ENCODE measurements at regions not wholly inside any gene's neighbourhood (a gene's known extent, or its start where the extent isn't known, plus 50 kb on each side); places are given as distances from the start of the nearest gene placed in this dataset.
"Not testable (repeated sequence)": the region's sequence is repeated elsewhere in the genome, so short reads cannot be mapped to it uniquely, and the experiment has no call there.

DNA sequence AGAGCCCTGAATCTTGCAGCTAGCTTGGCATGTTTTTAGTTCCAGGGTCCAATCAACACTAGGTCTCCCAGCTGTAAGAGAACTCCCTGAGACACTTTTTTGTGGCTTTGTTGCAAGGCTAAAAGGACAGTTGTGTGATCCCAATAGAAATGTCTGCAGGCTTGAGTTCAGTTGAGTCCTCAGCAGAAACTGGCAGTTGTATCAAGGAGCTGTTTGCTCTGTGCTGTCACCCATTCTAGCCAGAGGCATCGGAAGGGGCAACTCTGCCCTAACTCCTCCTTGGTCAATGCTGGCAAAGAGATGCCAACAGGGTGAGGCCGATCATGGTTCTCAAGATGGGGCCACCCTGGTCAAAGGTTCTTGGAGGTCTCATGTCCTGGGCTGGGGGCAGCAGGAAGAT is 224.1 kb downstream of the BUB3 start:
- DNase-seq (ENCODE audit: low read depth) = no peak

DNA sequence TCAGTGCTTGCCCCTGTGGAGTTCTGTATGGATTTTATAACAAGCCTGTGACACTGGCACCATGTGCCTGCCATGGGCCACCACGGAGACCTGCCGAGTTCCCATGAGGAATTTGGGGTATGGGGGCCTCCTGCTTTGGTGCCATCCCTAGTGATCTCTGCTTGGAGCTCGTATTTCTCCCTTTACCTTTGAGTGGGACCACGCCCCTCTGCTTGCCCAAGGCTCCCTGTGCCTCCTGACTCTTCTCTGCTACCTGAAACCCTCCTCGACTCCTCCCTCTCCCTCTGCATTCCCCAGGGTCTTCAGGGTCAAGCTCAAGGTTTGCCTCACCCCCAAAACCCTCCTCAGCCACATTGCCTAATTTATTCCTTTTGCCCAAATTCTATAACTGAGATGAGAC is 225.0 kb downstream of the BUB3 start:
- no peak for DNase-seq (ENCODE audit: low read depth)

DNA sequence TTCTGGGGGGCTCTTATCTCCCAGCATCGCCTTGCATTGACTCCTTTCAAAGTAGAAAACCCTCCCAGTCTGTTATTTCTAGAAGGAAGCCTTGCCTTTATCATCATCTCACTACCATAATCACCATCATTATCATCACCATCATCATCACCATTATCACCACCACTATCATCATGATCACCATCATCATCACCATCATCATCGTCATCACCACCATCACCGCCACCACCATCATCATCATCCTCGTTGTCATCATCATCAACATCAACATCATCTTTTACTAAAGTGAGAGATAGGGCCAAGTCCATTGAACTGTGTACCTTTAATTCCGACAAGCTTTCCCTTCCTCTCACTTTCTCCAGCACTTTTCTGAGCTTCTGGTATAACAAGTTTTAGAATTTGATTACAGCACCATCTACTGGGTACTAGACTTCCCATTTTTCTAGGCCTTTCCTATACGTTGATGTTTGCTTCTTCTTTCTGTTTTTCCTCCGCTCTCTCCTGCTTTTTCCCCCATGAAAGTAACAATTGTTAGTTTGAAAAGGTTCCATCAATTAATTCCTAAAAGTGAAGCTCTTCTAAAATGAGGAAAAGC is 226.4 kb downstream of the BUB3 start:
- no peak for DNase-seq (ENCODE audit: low read depth)

DNA sequence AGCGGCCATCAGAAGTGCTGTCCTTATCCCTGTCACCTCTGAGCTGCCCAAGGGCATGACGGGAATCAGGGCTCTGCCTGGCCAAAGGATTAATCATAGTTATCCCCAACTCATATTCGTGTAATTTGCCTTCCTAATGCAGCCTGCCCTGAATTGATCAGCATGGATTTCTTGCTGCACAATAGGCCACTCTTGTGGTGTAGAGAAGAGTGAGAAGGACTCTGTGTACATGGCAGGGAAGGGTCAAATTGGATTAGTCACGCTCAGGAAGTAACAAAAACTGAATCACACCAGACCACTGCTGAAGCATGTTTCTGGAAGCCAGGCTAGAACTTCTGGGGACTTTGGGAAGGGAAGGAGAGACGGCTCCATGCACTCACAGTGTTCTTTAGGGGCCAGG is 227.0 kb downstream of the BUB3 start:
- DNase-seq (ENCODE audit: low read depth) = no peak

DNA sequence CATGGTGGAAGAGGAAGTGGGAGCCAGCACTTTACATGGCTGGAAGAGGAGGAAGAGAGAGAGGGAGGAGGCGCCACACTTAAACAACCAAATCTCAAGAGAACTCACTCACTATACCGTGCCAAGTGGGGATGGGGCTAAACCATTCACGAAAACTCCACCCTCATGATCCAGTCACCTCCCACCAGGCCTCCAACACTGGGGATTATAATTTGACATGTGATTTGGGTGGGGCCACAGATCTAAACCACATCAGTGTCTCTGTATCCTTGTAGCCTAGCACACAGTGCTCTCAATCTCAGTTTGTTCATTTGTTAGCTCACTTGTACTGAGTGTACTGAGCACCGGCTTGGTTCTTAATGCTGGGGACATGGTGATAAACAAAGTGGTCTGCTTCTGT is 228.3 kb downstream of the BUB3 start:
- DNase-seq (ENCODE audit: low read depth) = no peak

DNA sequence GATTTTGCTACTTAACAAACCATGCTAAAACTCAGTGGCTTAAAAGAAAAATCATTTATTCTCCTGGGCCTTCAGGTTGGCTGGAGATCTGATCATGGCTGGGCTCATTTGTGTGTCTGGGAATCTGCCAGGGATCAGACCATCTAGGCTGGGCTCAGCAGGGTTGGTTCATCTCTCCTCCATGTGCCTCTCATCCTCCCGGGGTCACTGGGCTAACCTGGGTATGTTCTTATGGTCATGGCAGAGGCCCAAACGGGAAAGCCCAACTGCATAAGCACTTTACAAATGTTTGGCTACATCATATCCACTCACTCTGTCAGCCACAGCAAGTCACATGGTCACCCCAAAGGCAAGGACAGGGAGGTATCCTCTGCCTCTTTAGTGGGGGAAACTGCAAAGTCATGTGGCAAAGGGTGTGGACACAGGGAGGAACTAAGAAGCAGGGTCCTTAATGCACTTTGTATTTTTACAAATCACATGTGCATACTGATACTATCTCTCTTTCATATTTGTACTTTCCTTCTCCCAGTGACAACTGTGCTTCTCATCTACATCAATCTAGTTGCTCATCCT is 231.4 kb downstream of the BUB3 start:
- DNase-seq (ENCODE audit: low read depth) = no peak

DNA sequence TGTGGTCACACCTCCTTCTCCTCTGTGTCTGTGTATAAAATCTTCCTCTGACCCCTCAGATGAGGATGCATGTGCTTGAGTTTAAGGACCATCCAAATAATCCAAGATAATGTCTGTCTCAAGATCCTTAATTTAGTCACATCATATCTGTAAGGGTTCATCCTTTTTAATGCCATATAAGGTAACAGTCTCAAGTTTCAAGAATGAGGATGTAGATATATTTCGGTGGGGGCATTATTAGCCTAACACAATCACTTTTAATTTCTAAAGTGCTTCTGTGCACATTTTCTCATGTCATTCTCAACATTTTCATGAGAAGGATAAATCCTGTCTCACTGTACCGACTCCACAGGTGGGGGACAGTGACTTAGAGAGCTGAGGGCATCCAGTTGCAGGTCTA is 235.3 kb downstream of the BUB3 start:
- no peak for DNase-seq (ENCODE audit: low read depth)

DNA sequence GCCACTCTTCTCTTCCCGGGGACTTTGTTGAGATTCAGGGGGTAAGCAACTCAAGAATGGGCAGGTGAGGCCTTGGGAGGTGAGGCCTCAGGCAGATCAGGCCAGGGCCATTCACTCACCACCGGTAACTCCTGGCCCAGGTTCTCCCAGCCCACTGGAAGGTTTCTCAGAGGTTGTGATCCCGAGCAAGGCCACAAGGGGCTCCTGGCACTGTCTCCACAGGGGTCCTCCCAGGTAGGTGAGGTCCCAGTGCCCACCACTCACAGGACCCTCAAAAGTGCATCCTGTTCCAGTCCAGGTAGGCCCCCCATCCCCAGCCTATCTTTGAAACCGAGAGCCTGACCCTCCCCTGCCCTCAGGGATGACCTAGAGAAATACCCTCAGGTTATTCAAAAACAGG is 236.1 kb downstream of the BUB3 start:
- DNase-seq (ENCODE audit: low read depth) = no peak

DNA sequence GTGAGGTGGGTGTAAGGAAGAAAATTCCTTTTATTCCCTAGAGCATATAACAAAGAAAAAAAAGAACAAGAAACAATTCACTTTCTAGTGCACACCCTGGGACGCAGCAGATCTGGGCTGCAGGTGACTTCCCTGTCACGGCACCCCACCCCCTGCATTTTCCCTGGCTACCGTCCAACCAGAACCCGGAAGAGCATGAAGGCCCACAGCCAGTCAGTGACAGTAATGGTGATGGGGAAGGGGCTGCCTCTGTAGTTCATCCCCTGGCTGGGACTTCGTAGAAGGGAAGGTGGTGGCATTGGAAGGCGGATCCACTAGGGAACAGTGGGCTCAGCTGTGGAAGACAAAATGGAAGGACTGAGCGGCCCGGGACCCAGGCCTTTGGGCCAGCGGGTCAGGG is 236.7 kb downstream of the BUB3 start:
- no peak for DNase-seq (ENCODE audit: low read depth)

DNA sequence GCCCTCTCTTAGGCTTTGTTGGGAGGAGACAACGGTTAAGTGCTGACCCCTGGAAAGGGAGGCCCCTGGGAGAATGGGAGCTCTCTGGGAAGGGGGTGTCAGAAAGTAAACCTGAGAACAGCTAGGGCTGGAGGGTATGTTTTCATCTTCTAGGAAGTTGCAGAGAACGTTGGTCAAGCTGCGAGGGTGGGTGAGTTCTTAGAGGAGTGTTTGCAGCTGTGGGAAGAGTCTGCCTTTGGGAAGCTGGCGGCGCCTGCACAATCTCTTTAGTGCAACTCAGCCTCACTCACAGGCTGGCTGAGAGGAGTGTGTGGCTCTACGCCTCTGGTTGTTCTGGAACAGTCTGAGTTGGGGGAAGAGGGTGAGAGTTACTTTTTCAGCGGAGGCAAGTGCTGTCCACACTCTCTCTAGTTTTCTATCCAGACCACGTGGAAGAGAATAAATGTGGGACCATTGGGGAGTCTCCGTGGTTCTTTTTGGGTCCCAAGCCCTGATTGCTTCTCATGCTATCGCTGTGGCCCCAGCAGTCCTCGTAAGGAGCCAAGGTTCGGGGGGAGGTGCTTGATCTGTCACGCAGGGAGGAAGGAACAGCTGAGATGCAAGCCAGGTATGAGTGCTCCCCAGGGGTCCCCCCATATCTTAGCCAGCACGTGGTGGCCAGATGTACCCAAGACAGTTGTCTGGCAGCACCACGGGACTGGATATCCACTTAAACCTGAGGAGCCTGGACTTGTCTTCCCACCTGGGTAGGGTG is 237.2 kb downstream of the BUB3 start:
- DNase-seq (ENCODE audit: low read depth) = no peak

DNA sequence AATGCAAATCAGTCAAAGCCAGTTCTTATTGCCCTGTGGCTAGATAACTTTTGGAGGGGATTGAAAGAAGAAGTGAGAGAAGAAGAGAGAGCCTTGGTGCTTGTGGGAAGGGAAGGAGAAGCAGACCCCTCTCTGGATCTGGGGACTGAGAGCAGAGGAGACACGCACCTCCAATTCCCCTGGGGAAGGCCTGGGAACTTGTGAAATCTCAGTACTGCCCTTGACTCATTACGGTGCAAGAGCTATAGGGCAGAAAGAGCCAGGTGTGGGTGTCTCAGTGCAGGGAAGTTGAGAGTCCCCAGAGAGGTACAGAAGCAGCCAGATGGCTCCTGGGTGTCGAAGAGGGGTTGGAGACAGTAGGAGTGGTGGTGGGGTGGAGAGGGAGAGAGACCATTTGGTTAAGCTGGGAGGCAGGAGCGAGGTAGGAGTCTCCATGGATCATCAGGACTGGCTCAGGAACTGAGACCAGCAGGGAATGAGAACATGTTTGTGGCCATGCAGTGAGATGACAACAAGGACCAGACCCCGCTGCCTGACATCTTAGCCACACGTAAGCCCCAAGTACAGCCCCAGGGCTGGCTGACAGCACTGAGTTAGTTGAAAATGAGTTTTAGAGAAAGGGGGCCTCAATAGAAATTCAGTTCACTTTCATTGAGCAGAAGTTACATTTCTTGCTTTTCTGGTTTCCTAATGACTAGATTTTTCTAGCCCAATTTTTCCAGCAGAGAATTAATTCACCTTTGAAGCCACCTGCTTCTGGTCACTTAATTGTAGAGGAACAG is 238.2 kb downstream of the BUB3 start:
- DNase-seq (ENCODE audit: low read depth) = no peak

DNA sequence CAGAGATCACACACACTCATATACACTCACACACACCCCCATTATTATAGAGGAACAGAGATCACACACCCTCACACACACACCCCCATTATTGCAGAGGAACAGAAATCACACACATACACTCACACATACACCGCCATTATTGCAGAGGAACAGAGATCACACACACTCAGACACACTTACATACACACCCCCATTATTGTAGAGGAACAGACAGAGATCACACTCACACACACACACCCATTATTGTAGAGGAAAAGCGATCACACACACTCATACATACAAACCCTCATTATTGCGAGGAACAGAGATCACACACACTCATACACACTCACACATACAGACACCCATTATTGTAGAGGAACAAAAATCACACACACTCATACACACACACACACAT is 239.0 kb downstream of the BUB3 start:
- DNase-seq (ENCODE audit: low read depth) = no peak

DNA sequence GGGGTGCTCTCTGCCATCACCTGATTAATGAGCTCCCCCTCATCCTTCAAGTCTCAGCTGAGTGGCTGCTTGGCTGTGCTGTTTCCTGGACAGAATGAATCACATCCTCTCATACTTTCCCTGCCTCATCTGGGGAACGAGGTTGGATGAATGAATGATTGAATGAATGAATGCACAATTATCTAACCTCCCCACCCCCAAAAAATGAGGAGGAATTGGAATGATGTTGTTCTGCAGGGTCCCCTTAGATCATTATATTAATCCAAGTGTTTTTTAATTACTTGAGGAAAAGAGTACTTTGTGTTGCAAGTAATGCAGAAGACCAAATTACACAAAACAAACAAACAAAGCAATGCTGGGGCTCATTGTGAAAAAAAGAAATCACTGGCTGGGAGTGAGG is 240.2 kb downstream of the BUB3 start:
- DNase-seq (ENCODE audit: low read depth) = no peak

DNA sequence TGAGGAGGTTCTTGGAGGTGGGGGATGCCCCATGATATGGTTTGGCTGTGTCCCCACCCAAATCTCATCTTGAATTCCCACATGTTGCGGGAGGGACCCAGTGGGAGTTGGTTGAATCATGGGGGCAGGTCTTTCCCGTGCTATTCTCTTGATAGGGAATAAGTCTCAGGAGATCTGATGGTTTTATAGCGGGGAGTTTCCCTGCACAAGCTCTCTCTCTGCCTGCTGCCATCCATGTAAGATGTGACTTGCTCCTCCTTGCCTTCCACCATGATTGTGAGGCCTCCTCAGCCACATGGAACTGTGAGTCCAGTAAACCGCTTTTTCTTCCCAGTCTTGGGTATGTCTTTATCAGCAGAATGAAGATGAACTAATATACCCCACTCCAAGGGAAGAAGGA is 241.0 kb downstream of the BUB3 start:
- not testable (repeated sequence) for DNase-seq (ENCODE audit: low read depth)

DNA sequence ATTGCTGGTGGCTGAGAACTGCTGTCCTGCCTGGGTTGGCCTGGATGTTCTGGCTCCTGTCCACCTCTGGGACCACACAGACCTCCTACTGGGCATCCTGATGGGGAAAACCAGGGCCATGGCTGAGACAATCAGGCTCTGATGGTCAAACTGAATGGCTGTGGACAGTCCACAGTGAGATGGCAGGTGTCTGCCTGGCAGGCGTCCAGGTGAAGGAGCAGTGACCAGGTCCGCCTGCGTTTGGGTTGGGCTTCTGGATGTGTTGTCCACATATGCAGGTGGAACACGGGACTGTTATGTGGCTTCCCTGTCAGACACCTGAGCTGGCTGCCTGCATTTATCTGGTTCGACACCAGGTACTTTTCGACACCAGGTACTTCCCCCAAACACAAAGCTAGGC is 241.7 kb downstream of the BUB3 start:
- DNase-seq (ENCODE audit: low read depth) = no peak

DNA sequence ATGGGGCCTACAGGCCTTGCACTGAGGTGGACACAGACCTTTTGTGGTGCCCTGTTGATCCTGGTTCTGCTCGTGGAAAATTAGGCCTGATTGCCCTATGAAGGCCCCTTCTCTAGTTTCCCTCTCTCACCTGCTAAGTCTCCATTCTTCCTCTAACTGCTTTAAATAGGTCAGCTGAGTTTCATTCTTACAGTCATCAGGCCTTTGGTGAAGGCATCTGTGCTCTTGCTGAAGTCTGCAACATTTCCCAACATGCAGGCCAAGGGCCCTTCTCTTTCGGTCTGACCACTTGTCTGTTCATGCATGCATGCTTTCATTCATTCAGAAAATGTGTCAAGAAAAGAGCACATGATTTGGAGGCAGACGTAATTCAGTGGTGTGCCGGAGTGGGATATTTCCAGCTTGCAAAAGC is 244.0 kb downstream of the BUB3 start:
- no peak for DNase-seq (ENCODE audit: low read depth)

DNA sequence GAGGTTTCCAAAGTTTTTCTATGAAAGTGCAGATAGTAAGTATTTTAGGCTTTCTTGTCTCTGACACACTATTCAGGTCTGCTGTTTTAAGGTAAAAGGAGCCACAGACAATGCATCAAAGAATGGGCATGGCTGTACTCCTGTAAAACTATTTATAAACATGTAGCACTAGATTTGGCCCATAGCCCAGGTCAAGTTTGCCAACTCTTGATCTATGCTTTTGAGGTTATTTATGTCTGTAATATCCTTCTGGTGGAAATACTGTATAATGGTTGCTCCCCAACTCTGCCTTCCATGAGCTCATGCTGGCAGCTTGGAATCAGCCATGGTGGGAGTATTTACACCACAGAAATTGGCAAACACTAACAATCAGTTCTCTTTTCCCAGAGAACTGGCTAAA is 244.6 kb downstream of the BUB3 start:
- no peak for DNase-seq (ENCODE audit: low read depth)

DNA sequence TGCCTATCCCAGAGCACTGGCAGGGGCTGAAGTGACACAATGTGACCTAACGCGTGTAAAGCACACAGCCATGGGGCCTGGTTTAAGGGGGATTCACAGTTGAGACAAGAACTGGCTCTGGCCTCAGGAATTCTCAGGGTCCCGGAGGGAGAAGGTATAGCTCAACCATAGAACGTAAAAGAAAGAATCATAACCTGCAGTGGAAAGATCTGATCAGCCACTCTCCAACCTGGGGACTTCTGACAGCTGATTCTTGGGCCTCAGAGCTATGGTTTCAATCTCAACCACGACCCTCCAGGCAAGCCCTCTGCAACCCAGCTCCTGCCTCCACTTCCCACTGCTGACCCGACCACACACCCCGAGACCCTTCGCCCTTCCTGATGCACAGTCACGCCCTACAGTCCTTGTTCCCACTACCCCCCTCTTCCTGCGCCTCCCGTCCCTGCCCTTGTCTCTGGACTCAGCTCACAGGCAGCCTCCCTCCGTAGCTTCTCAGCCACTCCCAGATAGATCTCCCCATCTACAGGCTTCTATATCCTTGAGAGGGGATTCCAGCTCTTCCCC is 245.2 kb downstream of the BUB3 start:
- DNase-seq (ENCODE audit: low read depth) = no peak

DNA sequence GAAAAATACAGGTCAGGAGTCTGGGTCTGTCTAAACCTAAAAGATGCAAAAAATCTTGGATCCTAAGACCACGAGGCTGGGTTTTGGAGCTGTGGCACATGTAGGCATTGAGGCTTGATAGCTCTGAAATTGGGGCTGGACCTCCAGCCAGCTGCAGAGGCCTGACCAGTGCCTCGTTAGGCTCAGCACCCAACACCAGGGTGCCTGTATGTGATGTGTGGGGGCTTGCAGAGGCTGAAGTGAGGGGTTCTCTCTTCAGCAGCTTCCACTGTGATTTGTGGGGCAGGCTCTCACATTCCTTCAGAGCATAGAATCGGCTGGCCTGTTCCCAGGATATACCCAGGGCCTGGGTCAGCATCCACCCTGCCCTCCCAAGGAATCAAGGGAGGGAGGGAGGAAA is 247.8 kb downstream of the BUB3 start:
- DNase-seq (ENCODE audit: low read depth) = no peak

DNA sequence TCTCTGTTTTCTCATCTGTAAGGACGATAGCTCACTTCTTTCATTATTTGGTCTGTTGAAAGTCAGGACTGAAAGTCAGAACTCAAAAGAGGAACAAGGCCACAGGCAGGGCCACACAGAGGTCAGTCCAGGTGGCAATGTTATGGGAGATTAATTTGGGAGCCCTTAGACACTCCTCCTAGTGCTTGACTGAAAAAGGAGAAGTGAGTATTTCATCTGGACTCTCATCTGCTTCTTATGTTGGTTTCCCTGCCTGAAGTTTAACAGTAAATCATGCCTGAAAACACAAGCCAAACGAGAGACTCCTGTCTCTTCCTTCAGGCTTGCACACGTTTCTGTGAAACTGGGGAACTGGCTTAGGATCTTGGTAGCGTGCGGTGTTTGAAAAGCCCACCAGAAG is 248.5 kb downstream of the BUB3 start:
- DNase-seq (ENCODE audit: low read depth) = no peak

DNA sequence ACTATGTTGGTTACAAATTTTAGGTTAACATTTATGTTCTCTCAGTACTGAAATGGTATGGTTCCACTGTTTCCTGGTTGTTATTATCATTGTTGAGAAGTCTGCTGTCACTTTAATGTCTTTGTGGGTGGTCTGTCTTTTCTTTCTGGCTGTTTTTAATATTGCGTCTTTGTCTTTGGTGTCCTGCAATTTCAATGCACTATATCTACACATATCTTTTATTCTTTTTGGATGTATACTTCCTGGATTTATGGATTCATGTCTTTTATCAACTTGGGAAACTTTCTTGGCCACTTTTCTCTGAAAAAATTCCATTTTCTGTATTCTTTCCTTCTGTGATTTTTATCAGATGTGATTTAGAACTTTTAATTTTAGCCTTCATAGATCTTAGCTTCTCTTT is 250.2 kb downstream of the BUB3 start:
- DNase-seq (ENCODE audit: low read depth) = no peak

DNA sequence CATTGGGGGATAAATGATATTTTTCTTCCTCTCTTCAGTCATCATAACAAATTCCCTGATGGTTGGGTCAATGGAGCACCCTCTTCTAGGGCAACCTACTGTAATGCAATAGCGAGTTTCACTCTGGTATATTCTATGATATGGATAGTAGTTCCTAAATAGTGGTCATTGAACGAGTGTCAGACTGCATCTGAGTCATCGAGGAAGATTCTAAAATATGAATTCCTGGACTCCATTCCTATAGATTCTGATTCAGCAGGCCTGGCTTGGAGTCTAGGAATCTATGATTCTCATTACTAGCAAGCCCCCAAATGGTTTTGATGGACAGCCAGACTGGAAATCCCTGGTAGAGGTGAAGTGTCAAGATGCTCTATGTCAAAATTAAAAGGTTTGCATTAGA is 254.5 kb downstream of the BUB3 start:
- no peak for DNase-seq (ENCODE audit: low read depth)

DNA sequence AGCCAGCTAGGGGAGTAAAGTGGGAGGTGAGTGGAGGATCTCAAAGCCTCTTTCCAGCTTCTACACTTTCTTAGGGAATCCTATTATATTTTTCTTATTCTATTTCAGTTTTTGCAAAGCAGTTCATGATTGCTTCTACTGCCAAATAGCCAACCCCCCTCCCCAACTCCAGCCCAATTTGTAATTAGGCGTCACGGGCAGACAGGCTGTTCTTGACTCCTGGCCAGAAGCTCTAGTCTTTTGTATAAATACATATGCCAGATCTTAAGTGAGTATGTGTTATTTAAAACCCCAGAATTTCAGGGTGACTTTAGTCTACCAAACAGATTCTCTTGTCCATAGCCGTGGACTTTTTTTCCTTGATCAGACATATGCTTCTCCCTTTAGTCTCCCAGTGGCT is 255.2 kb downstream of the BUB3 start:
- DNase-seq (ENCODE audit: low read depth) = no peak
